ENCODE measurements at regions not wholly inside any gene's neighbourhood (a gene's known extent, or its start where the extent isn't known, plus 50 kb on each side); places are given as distances from the start of the nearest gene placed in this dataset.

DNA sequence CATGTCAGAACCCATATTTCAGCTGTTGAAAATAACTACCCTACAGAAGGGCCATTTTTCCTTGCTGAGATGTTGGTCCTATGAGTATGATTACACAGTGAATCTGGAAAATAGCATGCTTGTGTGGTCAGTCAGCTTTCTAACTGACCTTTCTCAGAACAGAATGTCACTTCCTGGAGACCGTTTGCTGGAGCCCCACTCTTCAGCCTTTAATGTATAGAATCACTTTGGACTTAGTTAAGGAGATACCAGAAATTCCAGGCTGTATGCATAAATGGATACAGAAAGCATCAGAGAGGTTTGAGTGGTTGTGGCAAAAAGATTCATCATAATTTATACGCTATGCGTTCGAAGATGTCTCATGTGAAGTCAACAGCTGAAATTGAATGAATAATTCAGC lies 488.1 kb downstream of the EBF1 start:
- Histone ChIP-seq H3F3A (ENCODE audit: low read length, unreplicated experiment) (no peaks in the 10 kb centered on the region), H3K9me3 (ENCODE audit: low read length) (no peaks in the 10 kb centered on the region), H3K4me3 (ENCODE audit: low read length) (no peak overlapping the region), H3K36me3 (ENCODE audit: low read depth, low read length) (no peaks in the 10 kb centered on the region), H3K9ac (ENCODE audit: low read length) (no peak overlapping the region), H3K79me2 (ENCODE audit: low read length) (no peaks in the 10 kb centered on the region), H3K4me1 (ENCODE audit: insufficient read depth, low read length) (no peaks in the 10 kb centered on the region), H3K9me2 (replicated peaks; ENCODE audit: low read length) (no peaks in the 10 kb centered on the region), H3K4me2 (ENCODE audit: low read length) (no peak overlapping the region), H4K20me1 (ENCODE audit: low read length) (no peaks in the 10 kb centered on the region), H3K27ac (ENCODE audit: low read length) (no peak overlapping the region), H2AFZ (ENCODE audit: low read length) (no peak overlapping the region), H3K27me3 (ENCODE audit: low read length) (peaks cover 6% of the 10 kb centered on the region; the same call in 1 of the 2 replicates)
- ATAC-seq = no peak
- BruUV-seq (replicated peaks) = no TSS peak
- TF ChIP-seq CTCF (conservative IDR thresholded peaks at IDR 0.05; ENCODE audit: low read depth, low read length) = no peak
- no peak for TF ChIP-seq EZH2 (IDR thresholded peaks at IDR 0.05; ENCODE audit: low read length, unreplicated experiment)
- no peak for TF ChIP-seq EZH2phosphoT487 (IDR thresholded peaks at IDR 0.05; ENCODE audit: borderline replicate concordance, low read length)
- no peak for DNase-seq
- intact Hi-C loops (cut with micrococcal nuclease) = no loop called here
- ChIA-PET POLR2A (ENCODE audit: unreplicated experiment) (no interaction called here), CTCF (no interaction called here)

- H3K9ac ChIP-seq (ENCODE audit: low read length) = no peak overlapping the region
- CTCF ChIA-PET = no interaction called here
- intact Hi-C loops (cut with micrococcal nuclease) = no loop called here
Measured at GRCh38 chr5:158610051-158610415, 489.7 kb downstream of the EBF1 start.

More at GRCh38 chr5:158610051-158610415, 489.7 kb downstream of the EBF1 start:
- no peak overlapping the region for H2AFZ ChIP-seq (ENCODE audit: low read length)
- no peaks in the 10 kb centered on the region for H4K20me1 ChIP-seq (ENCODE audit: low read length)
- no peaks in the 10 kb centered on the region for H3F3A ChIP-seq (ENCODE audit: low read length, unreplicated experiment)
- POLR2A ChIA-PET (ENCODE audit: unreplicated experiment) = no interaction called here
- no peak for TF ChIP-seq EZH2 (IDR thresholded peaks at IDR 0.05; ENCODE audit: low read length, unreplicated experiment)
- TF ChIP-seq EZH2phosphoT487 (IDR thresholded peaks at IDR 0.05; ENCODE audit: borderline replicate concordance, low read length) = no peak
- no peak for TF ChIP-seq CTCF (conservative IDR thresholded peaks at IDR 0.05; ENCODE audit: low read depth, low read length)
- no peaks in the 10 kb centered on the region for H3K9me2 ChIP-seq (replicated peaks; ENCODE audit: low read length)
- no peaks in the 10 kb centered on the region for H3K79me2 ChIP-seq (ENCODE audit: low read length)
- no peak overlapping the region for H3K4me2 ChIP-seq (ENCODE audit: low read length)
- DNase-seq (no peak), ATAC-seq (no peak)
- no peak overlapping the region for H3K27ac ChIP-seq (ENCODE audit: low read length)
- BruUV-seq (replicated peaks) = no TSS peak
- H3K4me3 ChIP-seq (ENCODE audit: low read length) = no peak overlapping the region
- peaks cover 6% of the 10 kb centered on the region; the same call in 1 of the 2 replicates for H3K27me3 ChIP-seq (ENCODE audit: low read length)
- H3K9me3 ChIP-seq (ENCODE audit: low read length) = no peaks in the 10 kb centered on the region
- H3K4me1 ChIP-seq (ENCODE audit: insufficient read depth, low read length) = no peaks in the 10 kb centered on the region
- H3K36me3 ChIP-seq (ENCODE audit: low read depth, low read length) = no peaks in the 10 kb centered on the region

Data from PC-3 (cell line).